NCI-H128 (cell line): ENCODE measurements at regions not wholly inside any gene's neighbourhood (a gene's known extent, or its start where the extent isn't known, plus 50 kb on each side); places are given as distances from the start of the nearest gene placed in this dataset.

ENCODE experiments used
- DNase-seq: peaks from one replicate; lab custom pipeline; 2025; ENCODE audit not compliant: unreplicated experiment; lab: John Stamatoyannopoulos, UW

DNA sequence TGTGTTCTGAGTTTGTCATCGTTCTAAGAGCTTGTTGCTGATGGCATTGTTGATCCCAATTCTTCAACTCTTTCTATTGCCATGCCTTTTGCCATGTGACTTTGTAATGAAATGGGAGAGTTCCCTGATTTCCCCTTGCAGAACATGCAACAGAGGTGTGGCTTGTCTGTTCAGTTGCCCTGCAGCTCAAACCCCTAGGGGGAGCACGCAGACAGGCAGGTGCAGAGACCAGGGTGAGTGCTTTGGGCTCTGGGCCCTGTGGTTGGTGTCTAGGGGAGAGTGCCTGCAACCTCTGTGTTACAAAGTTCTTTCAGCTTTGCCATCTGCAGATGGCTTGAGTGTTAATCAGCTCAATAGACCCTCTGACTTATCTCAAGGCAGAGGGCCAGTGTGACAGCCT is 332.7 kb downstream of the MID1IP1 start:
- no peak for DNase-seq

GRCh38 chrX:39137363-39137954 is 336.2 kb downstream of the MID1IP1 start:
- DNase-seq, result no peak

- DNase-seq, result no peak
These were observed 339.3 kb downstream of the MID1IP1 start for GRCh38 chrX:39140581-39140980.

- no peak for DNase-seq
These were observed 343.1 kb downstream of the MID1IP1 start for GRCh38 chrX:39144323-39144722.

DNA sequence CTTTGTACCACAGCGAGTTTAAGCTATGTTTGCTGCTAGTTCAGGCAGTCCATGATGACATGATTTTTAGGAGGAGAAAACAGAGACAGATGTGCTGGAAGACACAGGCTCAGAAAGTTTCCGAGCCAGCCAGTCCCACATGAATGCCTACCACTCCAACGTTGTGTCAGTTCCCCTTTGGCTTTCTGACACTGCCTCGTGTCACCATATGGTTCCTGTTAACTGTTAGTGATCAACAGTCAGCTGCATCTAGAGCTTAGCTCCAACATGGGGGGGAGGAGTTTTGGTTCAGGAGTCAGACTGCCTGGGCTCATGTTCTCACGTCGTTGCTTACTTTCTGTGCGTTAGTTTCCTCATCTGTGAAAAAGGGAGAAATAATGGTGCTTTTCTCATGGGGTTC is 343.7 kb downstream of the MID1IP1 start:
- no peak for DNase-seq

GRCh38 chrX:39145859-39146258 is 344.6 kb downstream of the MID1IP1 start:
- no peak for DNase-seq

- no peak for DNase-seq
These were observed 348.5 kb downstream of the MID1IP1 start for GRCh38 chrX:39149761-39150160.

GRCh38 chrX:39150220-39150619 is 349.0 kb downstream of the MID1IP1 start:
- no peak for DNase-seq

- no peak for DNase-seq
These were observed 349.4 kb downstream of the MID1IP1 start for GRCh38 chrX:39150621-39151020.

DNA sequence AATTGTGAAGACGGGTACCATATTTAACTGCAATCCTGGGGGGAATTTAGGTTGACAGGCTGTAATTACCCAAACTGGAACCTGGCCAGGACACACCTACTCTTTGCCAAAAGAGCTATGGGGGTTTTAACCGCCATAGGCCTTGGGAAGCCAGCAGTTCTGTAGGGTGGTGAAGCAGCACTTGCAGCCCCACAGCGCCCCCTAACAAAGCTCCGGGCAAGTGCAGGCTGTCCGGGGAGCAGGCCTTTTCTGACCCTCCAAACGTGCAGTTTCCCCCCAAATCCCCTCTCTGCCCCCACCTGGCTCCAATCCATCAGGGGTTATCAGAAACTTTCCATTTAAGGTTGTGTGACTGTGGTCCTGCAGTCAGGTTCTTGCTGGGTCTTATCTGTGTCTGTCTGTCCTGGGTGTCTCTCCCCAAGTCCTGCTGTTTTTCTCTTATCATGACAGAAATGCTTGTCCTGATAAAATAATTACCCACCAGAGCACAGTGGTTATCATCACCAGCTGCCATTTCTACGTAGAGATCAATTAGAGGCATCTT is 350.9 kb downstream of the MID1IP1 start:
- DNase-seq, result peak; percentile 36

- DNase-seq, result no peak
These were observed 354.8 kb downstream of the MID1IP1 start for GRCh38 chrX:39156051-39156450.

- DNase-seq, result no peak
These were observed 355.7 kb downstream of the MID1IP1 start for GRCh38 chrX:39157006-39157405.

- DNase-seq, result no peak
These were observed 356.5 kb downstream of the MID1IP1 start for GRCh38 chrX:39157796-39158195.

DNA sequence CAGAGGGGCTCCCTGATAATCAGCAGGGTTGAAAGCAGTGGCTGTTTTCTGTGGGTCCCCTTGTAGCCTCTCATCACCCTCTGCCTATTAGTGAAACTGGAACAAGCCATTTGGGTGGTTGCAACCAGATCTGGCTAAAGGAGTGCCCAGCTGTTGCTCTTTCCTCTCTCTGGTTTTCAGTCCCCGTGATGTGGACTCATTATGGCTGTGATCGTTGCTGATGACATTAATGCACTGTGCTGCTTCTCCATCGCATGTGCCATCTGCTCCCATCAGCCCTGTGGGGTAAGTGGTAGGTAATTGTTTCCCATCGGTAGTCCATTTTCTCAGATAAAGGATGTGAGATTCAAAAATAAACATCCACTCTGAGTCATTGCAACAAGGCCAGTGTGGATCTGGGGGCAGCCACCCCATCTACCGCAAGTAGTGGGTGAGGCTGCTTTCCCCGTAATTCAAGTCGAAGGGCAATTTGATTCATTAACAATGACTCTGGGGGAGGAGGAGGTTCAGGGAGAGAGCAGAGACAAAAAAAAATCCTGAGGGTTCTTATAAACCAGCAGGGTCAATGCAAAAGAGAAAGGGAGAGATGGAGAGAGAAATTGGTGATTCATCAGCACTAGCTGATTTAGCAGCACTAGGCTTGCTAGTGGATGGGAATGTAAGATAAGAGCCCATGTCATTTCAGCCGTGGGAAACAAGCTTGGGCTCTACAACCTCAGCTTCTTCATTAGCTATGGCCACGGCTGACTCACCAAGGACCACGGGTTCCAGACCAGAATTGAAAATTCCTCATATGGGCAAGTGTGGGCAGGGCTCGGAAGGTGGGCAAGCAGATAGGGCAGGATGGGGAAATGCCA is 357.8 kb downstream of the MID1IP1 start:
- DNase-seq, result peak; percentile 73

DNA sequence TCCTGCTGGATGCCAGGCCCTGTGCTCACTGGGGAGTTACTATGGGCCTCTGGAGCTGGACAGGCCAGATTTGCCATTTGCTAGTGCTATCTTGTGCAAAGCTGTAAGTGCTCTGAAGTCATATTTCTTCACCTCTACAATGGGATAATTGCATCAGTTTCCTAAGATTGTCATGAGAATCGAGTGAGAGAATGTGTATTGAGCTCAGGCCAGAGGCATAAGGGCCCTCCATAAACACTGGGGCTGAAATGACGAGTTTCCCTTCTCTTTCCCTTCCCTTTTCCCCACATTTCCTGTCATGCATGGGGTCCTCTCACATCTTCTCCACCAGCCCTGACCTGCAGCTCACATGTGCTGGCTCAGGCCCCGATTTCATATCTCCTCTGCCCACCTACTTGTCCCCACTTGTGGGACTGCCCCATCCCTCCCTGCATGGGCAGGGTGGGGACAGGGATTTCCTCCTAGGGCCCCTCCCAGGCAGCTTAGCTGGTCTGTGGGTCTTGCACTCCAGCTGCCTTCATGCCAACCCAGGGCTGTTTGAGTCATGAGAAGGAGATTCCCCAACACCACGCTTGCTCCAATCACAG is 358.8 kb downstream of the MID1IP1 start:
- no peak for DNase-seq

- DNase-seq, result no peak
These were observed 360.5 kb downstream of the MID1IP1 start for GRCh38 chrX:39161611-39162255.

- DNase-seq, result no peak
These were observed 361.1 kb downstream of the MID1IP1 start for GRCh38 chrX:39162322-39162735.

GRCh38 chrX:39163581-39164126 is 362.4 kb downstream of the MID1IP1 start:
- DNase-seq, result no peak

- no peak for DNase-seq
These were observed 363.0 kb downstream of the MID1IP1 start for GRCh38 chrX:39164212-39164611.

DNA sequence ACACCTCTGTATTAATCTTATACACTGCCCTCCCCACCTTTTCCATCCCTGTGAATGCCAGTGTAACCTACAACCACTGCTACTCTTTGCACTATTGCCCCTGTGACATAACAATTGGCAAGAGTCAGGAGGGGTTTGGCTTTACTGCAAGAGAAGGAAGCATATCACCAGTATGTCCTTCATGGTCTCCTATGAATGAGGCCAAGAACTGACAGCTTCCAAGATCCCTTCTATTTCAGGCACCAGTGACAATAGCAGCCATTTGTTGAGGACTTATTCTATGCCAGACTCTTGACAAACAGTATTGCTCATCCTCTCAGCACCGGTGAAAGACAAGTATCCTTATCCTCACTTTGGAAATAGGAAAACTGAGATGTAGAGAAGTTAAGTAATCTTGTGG is 363.9 kb downstream of the MID1IP1 start:
- no peak for DNase-seq

- DNase-seq, result no peak
These were observed 364.5 kb downstream of the MID1IP1 start for GRCh38 chrX:39165773-39166172.
